ENCODE measurements at regions not wholly inside any gene's neighbourhood (a gene's known extent, or its start where the extent isn't known, plus 50 kb on each side); places are given as distances from the start of the nearest gene placed in this dataset.

- TF ChIP-seq CTCF (IDR thresholded peaks at IDR 0.05 in 4 of 5, conservative IDR thresholded peaks at IDR 0.05 in 1 of 5) = no peak
- TF ChIP-seq POLR2A (IDR thresholded peaks at IDR 0.05) = no peak
These were observed 108.9 kb upstream of the ZNF717 start for GRCh38 chr3:75894234-75894633.
